ENCODE measurements at regions not wholly inside any gene's neighbourhood (a gene's known extent, or its start where the extent isn't known, plus 50 kb on each side); places are given as distances from the start of the nearest gene placed in this dataset.
"Not testable (repeated sequence)": the region's sequence is repeated elsewhere in the genome, so short reads cannot be mapped to it uniquely, and the experiment has no call there.

- TF ChIP-seq CTCF (IDR thresholded peaks at IDR 0.05; ENCODE audit: poor library complexity, severe bottlenecking); EZH2 (IDR thresholded peaks at IDR 0.05; ENCODE audit: borderline replicate concordance, insufficient read depth, low read length, poor library complexity, severe bottlenecking); RAD21 (conservative IDR thresholded peaks at IDR 0.05); POLR2AphosphoS5 (IDR thresholded peaks at IDR 0.05); MXI1 (conservative IDR thresholded peaks at IDR 0.05; ENCODE audit: poor library complexity, severe bottlenecking); REST (IDR thresholded peaks at IDR 0.05; ENCODE audit: borderline replicate concordance); EP300 (conservative IDR thresholded peaks at IDR 0.05; ENCODE audit: poor library complexity, severe bottlenecking); SMC3 (conservative IDR thresholded peaks at IDR 0.05; ENCODE audit: poor library complexity); TAF1 (IDR thresholded peaks at IDR 0.05; ENCODE audit: low read depth): not testable (repeated sequence)
Observed at GRCh38 chr7:153766926-153767325, 285.3 kb upstream of the DPP6 start.
